ENCODE measurements at regions not wholly inside any gene's neighbourhood (a gene's known extent, or its start where the extent isn't known, plus 50 kb on each side); places are given as distances from the start of the nearest gene placed in this dataset.

GRCh38 chr13:50130123-50130946 is 115.1 kb downstream of the KCNRG start:
- no TSS peak for BruUV-seq (replicated peaks)
- peak; percentile 41 for DNase-seq (ENCODE audit: low spot score)
- peak overlapping the region; percentile 52 for H3K27ac ChIP-seq (ENCODE audit: low read depth, low read length, poor library complexity, severe bottlenecking)
- intact Hi-C loops (cut with micrococcal nuclease; ENCODE audit: unreplicated experiment): no loop called here
- H3K9me3 ChIP-seq (ENCODE audit: low read depth, low read length, poor library complexity, severe bottlenecking): no peaks in the 10 kb centered on the region
- H3K4me1 ChIP-seq (ENCODE audit: insufficient read depth, low read length, poor library complexity, severe bottlenecking): peaks cover 12% of the 10 kb centered on the region
- POLR2A ChIA-PET (ENCODE audit: low non-redundant PET): no interaction called here
- no peaks in the 10 kb centered on the region for H3K36me3 ChIP-seq (ENCODE audit: insufficient read depth, low read length, poor library complexity, severe bottlenecking)
- TF ChIP-seq, protein P1, sequence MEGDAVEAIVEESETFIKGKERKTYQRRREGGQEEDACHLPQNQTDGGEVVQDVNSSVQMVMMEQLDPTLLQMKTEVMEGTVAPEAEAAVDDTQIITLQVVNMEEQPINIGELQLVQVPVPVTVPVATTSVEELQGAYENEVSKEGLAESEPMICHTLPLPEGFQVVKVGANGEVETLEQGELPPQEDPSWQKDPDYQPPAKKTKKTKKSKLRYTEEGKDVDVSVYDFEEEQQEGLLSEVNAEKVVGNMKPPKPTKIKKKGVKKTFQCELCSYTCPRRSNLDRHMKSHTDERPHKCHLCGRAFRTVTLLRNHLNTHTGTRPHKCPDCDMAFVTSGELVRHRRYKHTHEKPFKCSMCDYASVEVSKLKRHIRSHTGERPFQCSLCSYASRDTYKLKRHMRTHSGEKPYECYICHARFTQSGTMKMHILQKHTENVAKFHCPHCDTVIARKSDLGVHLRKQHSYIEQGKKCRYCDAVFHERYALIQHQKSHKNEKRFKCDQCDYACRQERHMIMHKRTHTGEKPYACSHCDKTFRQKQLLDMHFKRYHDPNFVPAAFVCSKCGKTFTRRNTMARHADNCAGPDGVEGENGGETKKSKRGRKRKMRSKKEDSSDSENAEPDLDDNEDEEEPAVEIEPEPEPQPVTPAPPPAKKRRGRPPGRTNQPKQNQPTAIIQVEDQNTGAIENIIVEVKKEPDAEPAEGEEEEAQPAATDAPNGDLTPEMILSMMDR (conservative IDR thresholded peaks at IDR 0.05; ENCODE audit: low read depth, low read length): no peak
- no peak for TF ChIP-seq EZH2 (IDR thresholded peaks at IDR 0.05; ENCODE audit: borderline replicate concordance, low read depth, low read length, poor library complexity, severe bottlenecking)
- CTCF ChIA-PET: interaction anchor here (0.6 kb wide), 1 partner anchor 459 kb away, joined by 3 read pairs; no protein-coding TSS in a partner anchor
- H3K27me3 ChIP-seq (replicated peaks; ENCODE audit: insufficient read depth, low read depth, low read length, poor library complexity): no peaks in the 10 kb centered on the region
- peak overlapping the region; percentile 47 for H3K4me3 ChIP-seq (ENCODE audit: low read depth, low read length, poor library complexity, severe bottlenecking)

GRCh38 chr13:50131920-50132903 is 117.0 kb downstream of the KCNRG start:
- TF ChIP-seq EZH2 (IDR thresholded peaks at IDR 0.05; ENCODE audit: borderline replicate concordance, low read depth, low read length, poor library complexity, severe bottlenecking): no peak
- TF ChIP-seq, protein P1 (conservative IDR thresholded peaks at IDR 0.05; ENCODE audit: low read depth, low read length): no peak
- intact Hi-C loops (cut with micrococcal nuclease; ENCODE audit: unreplicated experiment): no loop called here
- CTCF ChIA-PET: no interaction called here
- no TSS peak for BruUV-seq (replicated peaks)
- POLR2A ChIA-PET (ENCODE audit: low non-redundant PET): no interaction called here
- Histone ChIP-seq H3K27ac (ENCODE audit: low read depth, low read length, poor library complexity, severe bottlenecking) (no peak overlapping the region), H3K4me3 (ENCODE audit: low read depth, low read length, poor library complexity, severe bottlenecking) (no peak overlapping the region), H3K27me3 (replicated peaks; ENCODE audit: insufficient read depth, low read depth, low read length, poor library complexity) (no peaks in the 10 kb centered on the region), H3K4me1 (ENCODE audit: insufficient read depth, low read length, poor library complexity, severe bottlenecking) (peaks cover 5% of the 10 kb centered on the region), H3K9me3 (ENCODE audit: low read depth, low read length, poor library complexity, severe bottlenecking) (no peaks in the 10 kb centered on the region), H3K36me3 (ENCODE audit: insufficient read depth, low read length, poor library complexity, severe bottlenecking) (no peaks in the 10 kb centered on the region)
- no peak for DNase-seq (ENCODE audit: low spot score)

GRCh38 chr13:50132904-50133357 is 117.7 kb downstream of the KCNRG start:
- H3K27ac ChIP-seq (ENCODE audit: low read depth, low read length, poor library complexity, severe bottlenecking): no peak overlapping the region
- H3K4me1 ChIP-seq (ENCODE audit: insufficient read depth, low read length, poor library complexity, severe bottlenecking): peaks cover 5% of the 10 kb centered on the region
- BruUV-seq (replicated peaks): no TSS peak
- ChIA-PET CTCF (no interaction called here), POLR2A (ENCODE audit: low non-redundant PET) (no interaction called here)
- no peaks in the 10 kb centered on the region for H3K9me3 ChIP-seq (ENCODE audit: low read depth, low read length, poor library complexity, severe bottlenecking)
- no peaks in the 10 kb centered on the region for H3K36me3 ChIP-seq (ENCODE audit: insufficient read depth, low read length, poor library complexity, severe bottlenecking)
- H3K27me3 ChIP-seq (replicated peaks; ENCODE audit: insufficient read depth, low read depth, low read length, poor library complexity): no peaks in the 10 kb centered on the region
- no peak overlapping the region for H3K4me3 ChIP-seq (ENCODE audit: low read depth, low read length, poor library complexity, severe bottlenecking)
- TF ChIP-seq, protein P1 (conservative IDR thresholded peaks at IDR 0.05; ENCODE audit: low read depth, low read length): no peak
- no peak for TF ChIP-seq EZH2 (IDR thresholded peaks at IDR 0.05; ENCODE audit: borderline replicate concordance, low read depth, low read length, poor library complexity, severe bottlenecking)
- no peak for DNase-seq (ENCODE audit: low spot score)
- intact Hi-C loops (cut with micrococcal nuclease; ENCODE audit: unreplicated experiment): no loop called here
